ENCODE measurements at regions not wholly inside any gene's neighbourhood (a gene's known extent, or its start where the extent isn't known, plus 50 kb on each side); places are given as distances from the start of the nearest gene placed in this dataset.

- Mint-ChIP-seq H3K4me3 (no peak overlapping the region), H3K27me3 (ENCODE audit: low read depth) (peaks cover 7% of the 10 kb centered on the region)
Observed at GRCh38 chr9:89923174-89923573, 318.4 kb downstream of the GADD45G start.

DNA sequence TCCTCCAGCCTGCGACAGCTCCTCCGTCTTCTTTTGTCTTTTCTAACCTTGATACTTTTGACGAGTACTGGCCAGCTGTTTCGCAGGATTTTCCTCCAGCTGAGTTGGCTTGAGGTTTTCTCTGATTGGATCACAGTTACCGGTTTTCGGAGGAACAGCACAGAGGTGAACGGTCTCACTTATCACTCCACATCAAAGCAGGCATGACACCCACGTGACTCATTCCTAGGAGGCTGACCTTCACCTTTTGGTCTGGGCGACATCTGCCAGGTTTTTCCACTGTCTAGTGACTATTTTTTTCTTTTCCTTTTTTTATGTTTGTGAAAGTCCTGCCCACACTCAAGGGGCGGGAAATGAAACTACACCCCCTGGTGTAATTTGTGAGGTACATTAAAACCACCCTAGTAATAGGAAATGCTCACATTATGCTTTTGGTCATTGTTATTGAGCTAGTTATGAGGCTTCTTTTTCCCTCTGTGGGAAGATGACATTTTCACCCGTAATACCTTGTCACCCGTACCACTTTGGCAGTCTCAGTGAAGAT is 319.2 kb downstream of the GADD45G start:
- ATAC-seq, result peak; percentile 77 to 83
- no peaks in the 10 kb centered on the region for H3K36me3 Mint-ChIP-seq (ENCODE audit: insufficient read depth)
- H3K4me1 Mint-ChIP-seq (ENCODE audit: low read depth), result peaks cover 20% of the 10 kb centered on the region
- peak; percentile 38 for DNase-seq
- H3K4me3 Mint-ChIP-seq, result peak overlapping the region; percentile 39
- no peaks in the 10 kb centered on the region for H3K9me3 Mint-ChIP-seq
- H3K27me3 Mint-ChIP-seq (ENCODE audit: low read depth), result peaks cover 7% of the 10 kb centered on the region

More at GRCh38 chr9:89923174-89923573, 318.4 kb downstream of the GADD45G start:
- ATAC-seq, result no peak
- Mint-ChIP-seq H3K36me3 (ENCODE audit: insufficient read depth) (no peaks in the 10 kb centered on the region), H3K9me3 (no peaks in the 10 kb centered on the region), H3K4me1 (ENCODE audit: low read depth) (peaks cover 20% of the 10 kb centered on the region)
- DNase-seq, result no peak

DNA sequence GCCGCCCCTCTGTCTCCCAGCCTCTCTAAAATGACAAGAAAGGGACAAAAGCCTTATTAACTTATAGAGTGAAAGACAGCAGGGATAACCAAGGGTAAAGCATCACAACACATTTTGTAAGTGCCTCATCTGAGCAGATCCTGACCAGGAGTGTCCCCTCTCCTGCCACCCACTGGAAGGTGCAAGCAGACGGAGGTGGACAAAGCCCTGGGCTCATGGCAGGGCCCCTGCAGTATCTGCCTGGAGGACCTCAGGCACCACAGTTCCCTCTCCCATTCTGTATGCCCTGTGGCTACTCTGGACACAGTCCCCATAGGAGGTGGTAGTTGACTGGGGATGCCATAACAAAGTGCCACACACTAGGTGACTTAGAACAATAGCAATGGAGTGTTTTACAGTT is 319.8 kb downstream of the GADD45G start:
- Mint-ChIP-seq H3K9me3 (no peaks in the 10 kb centered on the region), H3K4me3 (no peak overlapping the region), H3K4me1 (ENCODE audit: low read depth) (peaks cover 19% of the 10 kb centered on the region), H3K27me3 (ENCODE audit: low read depth) (peaks cover 7% of the 10 kb centered on the region), H3K36me3 (ENCODE audit: insufficient read depth) (no peaks in the 10 kb centered on the region)
- DNase-seq (no peak), ATAC-seq (no peak)

- Mint-ChIP-seq H3K36me3 (ENCODE audit: insufficient read depth) (no peaks in the 10 kb centered on the region), H3K27me3 (ENCODE audit: low read depth) (peaks cover 7% of the 10 kb centered on the region), H3K4me3 (no peak overlapping the region), H3K9me3 (no peaks in the 10 kb centered on the region), H3K4me1 (ENCODE audit: low read depth) (peaks cover 28% of the 10 kb centered on the region)
- DNase-seq (no peak), ATAC-seq (no peak)
Observed at GRCh38 chr9:89926167-89926566, 321.4 kb downstream of the GADD45G start.

GRCh38 chr9:89926691-89927220 is 321.9 kb downstream of the GADD45G start:
- Mint-ChIP-seq H3K36me3 (ENCODE audit: insufficient read depth) (no peaks in the 10 kb centered on the region), H3K4me3 (no peak overlapping the region), H3K27me3 (ENCODE audit: low read depth) (peaks cover 7% of the 10 kb centered on the region), H3K9me3 (no peaks in the 10 kb centered on the region), H3K4me1 (ENCODE audit: low read depth) (peaks cover 28% of the 10 kb centered on the region)
- no peak for DNase-seq
- no peak for ATAC-seq

GRCh38 chr9:89928106-89928505 is 323.3 kb downstream of the GADD45G start:
- H3K27me3 Mint-ChIP-seq (ENCODE audit: low read depth), result peaks cover 9% of the 10 kb centered on the region
- H3K9me3 Mint-ChIP-seq, result no peaks in the 10 kb centered on the region
- peaks cover 28% of the 10 kb centered on the region for H3K4me1 Mint-ChIP-seq (ENCODE audit: low read depth)
- ATAC-seq (no peak), DNase-seq (no peak)
- no peaks in the 10 kb centered on the region for H3K36me3 Mint-ChIP-seq (ENCODE audit: insufficient read depth)
- H3K4me3 Mint-ChIP-seq, result no peak overlapping the region

DNA sequence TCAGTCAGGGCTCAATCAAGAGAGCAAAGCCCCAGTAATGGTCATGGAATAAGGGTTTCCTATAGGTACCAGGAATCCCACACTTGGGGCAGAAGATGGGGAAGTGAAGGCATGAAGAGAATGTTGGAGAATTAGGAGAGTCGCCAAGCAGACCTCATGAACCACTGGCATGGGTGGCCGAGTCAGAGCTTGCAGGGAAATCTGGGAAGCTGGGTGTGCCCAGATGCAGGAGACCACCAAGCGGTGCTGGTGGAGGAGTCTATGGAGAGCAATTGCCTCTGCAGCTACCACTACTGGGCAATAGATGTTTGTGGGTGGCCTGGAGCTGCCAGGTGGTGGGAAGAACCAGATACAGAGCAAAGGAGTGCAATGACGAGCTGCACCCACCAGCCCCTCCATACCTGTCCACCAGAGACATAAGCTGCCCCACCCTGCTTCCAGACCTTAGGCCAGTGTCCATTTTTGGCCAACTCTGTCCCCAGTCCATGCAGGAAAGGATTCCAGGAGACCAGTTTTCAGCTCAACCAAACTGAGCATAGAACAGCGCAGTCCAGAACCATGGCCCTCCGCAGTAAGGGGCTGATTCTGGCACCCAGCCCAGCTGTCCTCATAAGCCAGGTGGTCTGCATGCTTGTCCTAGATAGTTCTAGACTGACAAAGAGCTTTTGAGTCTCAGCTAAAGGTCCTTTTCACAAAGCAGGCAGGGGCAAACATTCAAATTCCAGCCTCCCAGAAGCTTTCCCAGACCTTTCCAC is 323.9 kb downstream of the GADD45G start:
- ATAC-seq, result no peak
- H3K9me3 Mint-ChIP-seq, result no peaks in the 10 kb centered on the region

GRCh38 chr9:89929315-89929672 is 324.5 kb downstream of the GADD45G start:
- DNase-seq (no peak), ATAC-seq (no peak)
- Mint-ChIP-seq H3K4me1 (ENCODE audit: low read depth) (peaks cover 18% of the 10 kb centered on the region), H3K9me3 (no peaks in the 10 kb centered on the region), H3K27me3 (ENCODE audit: low read depth) (peaks cover 9% of the 10 kb centered on the region), H3K4me3 (no peak overlapping the region), H3K36me3 (ENCODE audit: insufficient read depth) (no peaks in the 10 kb centered on the region)

More for the DNA sequence above, 323.9 kb downstream of the GADD45G start:
- no peak for DNase-seq
- Mint-ChIP-seq H3K4me1 (ENCODE audit: low read depth) (peaks cover 24% of the 10 kb centered on the region), H3K27me3 (ENCODE audit: low read depth) (peaks cover 9% of the 10 kb centered on the region), H3K4me3 (no peak overlapping the region), H3K36me3 (ENCODE audit: insufficient read depth) (no peaks in the 10 kb centered on the region)

DNA sequence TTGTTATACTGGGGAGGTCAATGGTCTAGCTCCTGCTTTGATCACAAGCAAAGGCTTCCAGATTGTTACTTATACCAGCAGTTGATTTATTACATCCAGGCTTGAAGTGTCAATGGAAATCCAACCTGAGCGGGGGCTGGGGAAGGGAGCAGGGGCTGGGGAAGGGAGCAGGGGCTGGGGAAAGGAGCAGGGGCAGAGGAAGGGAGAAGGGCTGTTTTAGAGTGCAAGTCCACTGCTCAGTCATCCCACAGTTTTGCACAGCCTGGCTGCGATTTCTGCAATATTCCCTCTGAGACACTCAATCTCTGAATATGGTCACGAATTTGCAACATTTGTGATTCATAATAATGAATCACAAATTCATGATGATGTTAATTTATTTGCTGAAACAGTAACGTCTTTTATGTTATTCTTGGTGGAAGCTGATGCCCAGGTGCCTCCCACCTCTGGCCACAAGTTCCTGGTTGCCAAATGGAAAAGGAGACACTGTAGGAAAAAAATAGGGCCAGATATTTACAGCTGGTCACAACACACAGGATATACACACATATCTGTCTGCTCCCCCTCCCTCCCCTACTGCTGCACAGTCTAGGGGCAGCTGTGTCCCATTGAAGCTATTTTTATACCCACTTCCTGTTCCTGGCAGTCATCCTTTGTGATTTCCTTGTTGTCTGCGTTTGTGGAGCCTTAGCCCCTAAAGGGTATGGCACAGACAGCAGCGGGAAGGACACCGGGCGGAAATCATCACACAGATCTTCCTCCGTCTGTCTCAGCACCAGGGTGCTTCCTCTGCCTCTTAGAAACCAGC is 325.1 kb downstream of the GADD45G start:
- Mint-ChIP-seq H3K9me3 (no peaks in the 10 kb centered on the region), H3K4me1 (ENCODE audit: low read depth) (peaks cover 13% of the 10 kb centered on the region), H3K4me3 (no peak overlapping the region), H3K36me3 (ENCODE audit: insufficient read depth) (no peaks in the 10 kb centered on the region), H3K27me3 (ENCODE audit: low read depth) (peaks cover 9% of the 10 kb centered on the region)
- ATAC-seq (no peak), DNase-seq (no peak)

- H3K4me1 Mint-ChIP-seq (ENCODE audit: low read depth), result peaks cover 10% of the 10 kb centered on the region
- no peak overlapping the region for H3K4me3 Mint-ChIP-seq
- ATAC-seq (no peak), DNase-seq (no peak)
- H3K27me3 Mint-ChIP-seq (ENCODE audit: low read depth), result peaks cover 2% of the 10 kb centered on the region
- H3K9me3 Mint-ChIP-seq, result no peaks in the 10 kb centered on the region
- no peaks in the 10 kb centered on the region for H3K36me3 Mint-ChIP-seq (ENCODE audit: insufficient read depth)
Observed at GRCh38 chr9:89933578-89933977, 328.8 kb downstream of the GADD45G start.

DNA sequence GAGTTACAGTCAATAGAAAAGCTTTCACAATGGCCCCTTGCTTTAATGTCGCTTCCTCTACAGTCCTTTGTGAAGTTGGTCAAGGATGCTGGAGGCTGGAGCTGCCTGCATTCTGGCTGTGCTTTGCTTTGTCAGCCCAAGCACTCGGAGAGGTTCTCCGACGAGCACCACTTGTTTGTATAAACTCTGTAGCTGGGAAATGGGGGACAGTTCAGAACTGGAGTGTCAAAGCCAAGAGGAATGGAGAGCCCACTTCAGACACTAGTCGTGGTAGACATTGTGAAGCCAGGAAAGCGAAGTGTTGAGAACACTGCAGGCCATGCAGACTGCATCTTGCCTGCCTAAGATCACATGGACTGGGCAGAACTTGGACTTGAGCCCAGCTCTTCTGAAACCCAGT is 330.3 kb downstream of the GADD45G start:
- peaks cover 7% of the 10 kb centered on the region for H3K4me1 Mint-ChIP-seq (ENCODE audit: low read depth)
- H3K27me3 Mint-ChIP-seq (ENCODE audit: low read depth), result peaks cover 13% of the 10 kb centered on the region
- H3K4me3 Mint-ChIP-seq, result no peak overlapping the region

DNA sequence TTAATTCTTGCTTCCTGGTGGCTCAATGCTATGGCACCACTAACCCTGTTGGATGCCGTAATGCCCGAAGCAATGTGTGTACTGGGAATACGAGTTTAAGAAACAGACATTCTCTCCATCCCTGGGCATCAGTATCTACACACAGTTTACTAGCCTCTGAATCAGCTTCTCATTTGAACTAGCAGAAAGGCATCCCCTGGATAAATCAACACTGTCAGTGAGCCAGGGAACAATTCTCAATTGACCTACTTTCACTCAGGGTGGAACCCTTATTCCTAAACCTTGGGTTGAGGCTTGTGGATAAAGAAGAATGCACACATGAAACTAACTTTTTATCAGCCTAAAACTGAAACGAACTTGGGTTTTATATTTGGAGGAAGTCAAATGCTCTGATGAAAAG is 331.0 kb downstream of the GADD45G start:
- ATAC-seq (no peak), DNase-seq (no peak)

More for the DNA sequence above, 330.3 kb downstream of the GADD45G start:
- Mint-ChIP-seq H3K9me3 (no peaks in the 10 kb centered on the region), H3K36me3 (ENCODE audit: insufficient read depth) (no peaks in the 10 kb centered on the region)
- ATAC-seq (no peak), DNase-seq (no peak)

DNA sequence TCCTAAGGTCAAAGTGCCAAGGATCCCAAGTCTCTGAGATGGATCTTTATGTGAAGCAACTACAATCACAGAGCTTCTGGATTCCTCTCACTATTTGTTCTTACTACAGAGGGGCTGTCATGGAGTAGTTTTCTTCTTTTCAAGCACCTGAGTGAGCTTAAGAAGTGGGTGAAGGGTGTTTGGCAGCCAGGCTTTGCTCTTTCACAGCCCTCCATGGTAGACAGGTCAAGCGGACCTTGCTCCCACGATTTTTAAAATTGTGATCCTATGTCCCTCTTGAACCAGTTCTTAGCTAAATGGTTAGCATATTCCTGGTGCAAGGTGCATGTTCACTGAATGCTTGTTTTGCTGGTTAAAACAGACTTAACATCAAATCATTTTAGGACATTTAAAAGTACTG is 332.2 kb downstream of the GADD45G start:
- peaks cover 23% of the 10 kb centered on the region for H3K27me3 Mint-ChIP-seq (ENCODE audit: low read depth)
- DNase-seq (no peak), ATAC-seq (no peak)
- no peaks in the 10 kb centered on the region for H3K4me1 Mint-ChIP-seq (ENCODE audit: low read depth)
- H3K9me3 Mint-ChIP-seq, result no peaks in the 10 kb centered on the region
- no peaks in the 10 kb centered on the region for H3K36me3 Mint-ChIP-seq (ENCODE audit: insufficient read depth)
- H3K4me3 Mint-ChIP-seq, result no peak overlapping the region

More for the DNA sequence above, 331.0 kb downstream of the GADD45G start:
- Mint-ChIP-seq H3K9me3 (no peaks in the 10 kb centered on the region), H3K4me1 (ENCODE audit: low read depth) (peaks cover under 1% of the 10 kb centered on the region), H3K36me3 (ENCODE audit: insufficient read depth) (no peaks in the 10 kb centered on the region), H3K4me3 (no peak overlapping the region), H3K27me3 (ENCODE audit: low read depth) (peaks cover 13% of the 10 kb centered on the region)

- no peaks in the 10 kb centered on the region for H3K36me3 Mint-ChIP-seq (ENCODE audit: insufficient read depth)
- ATAC-seq (no peak), DNase-seq (no peak)
- no peaks in the 10 kb centered on the region for H3K4me1 Mint-ChIP-seq (ENCODE audit: low read depth)
- no peak overlapping the region for H3K4me3 Mint-ChIP-seq
- peaks cover 25% of the 10 kb centered on the region for H3K27me3 Mint-ChIP-seq (ENCODE audit: low read depth)
- no peaks in the 10 kb centered on the region for H3K9me3 Mint-ChIP-seq
Observed at GRCh38 chr9:89939181-89939580, 334.4 kb downstream of the GADD45G start.

All from activated T-cell treated with anti-CD3 and anti-CD28 coated beads, Interleukin-2, amount 50 U/mL, for 4 hours (primary cell).